Effector memory CD8-positive, alpha-beta T cell (primary cell): ENCODE measurements at regions not wholly inside any gene's neighbourhood (a gene's known extent, or its start where the extent isn't known, plus 50 kb on each side); places are given as distances from the start of the nearest gene placed in this dataset.

Experiments used
- ATAC-seq: fragments of 150-1000 bp; cut with Tn5 transposase; replicated peaks from 2 replicates; pipeline ENCODE4 v1.10.0; 2021; ENCODE audit warnings: mild to moderate bottlenecking, moderate library complexity
- DNase-seq, 3 experiments: peaks; one replicate each; pipeline ENCODE4 v3.0.0; 2021
- H3K27ac Mint-ChIP-seq, 2 donors: one replicate each; pipeline ENCODE4 v1.8.0; 2022; ENCODE audit warnings: mild to moderate bottlenecking in 2 of 2, mixed read lengths in 2 of 2, moderate library complexity in 2 of 2
- H3K27me3 Mint-ChIP-seq, 2 donors: one replicate each; pipeline ENCODE4 v1.8.0; 2022; ENCODE audit warnings: mixed read lengths in 2 of 2
- H3K36me3 Mint-ChIP-seq: one replicate; pipeline ENCODE4 v1.8.0; 2022; ENCODE audit warnings: mild to moderate bottlenecking, moderate library complexity, mixed read lengths; ENCODE audit not compliant: insufficient read depth
- H3K4me1 Mint-ChIP-seq, 2 donors: one replicate each; pipeline ENCODE4 v1.8.0; 2022; ENCODE audit warnings: low read depth in 2 of 2, mixed read lengths in 2 of 2
- H3K4me3 Mint-ChIP-seq, 2 donors: one replicate each; pipeline ENCODE4 v1.8.0; 2022; ENCODE audit warnings: mild to moderate bottlenecking in 2 of 2, mixed read lengths in 2 of 2, moderate library complexity in 2 of 2
- H3K9me3 Mint-ChIP-seq, 2 donors: one replicate each; pipeline ENCODE4 v1.8.0; 2022; ENCODE audit warnings: mixed read lengths in 2 of 2

- no peak overlapping the region for H3K27ac Mint-ChIP-seq
- H3K27me3 Mint-ChIP-seq: peaks cover 0 to 6% of the 10 kb centered on the region in 2 donors
- H3K36me3 Mint-ChIP-seq: no peaks in the 10 kb centered on the region
- no peak for DNase-seq
- ATAC-seq: no peak
- H3K4me3 Mint-ChIP-seq: no peak overlapping the region
- H3K9me3 Mint-ChIP-seq: no peaks in the 10 kb centered on the region
- no peaks in the 10 kb centered on the region for H3K4me1 Mint-ChIP-seq
These were observed 641.7 kb upstream of the ZEB2 start for GRCh38 chr2:145161656-145162055.

GRCh38 chr2:145160855-145161254, 640.9 kb upstream of the ZEB2 start:
- H3K4me1 Mint-ChIP-seq: no peaks in the 10 kb centered on the region
- peaks cover 0 to 6% of the 10 kb centered on the region in 2 donors for H3K27me3 Mint-ChIP-seq
- H3K27ac Mint-ChIP-seq: no peak overlapping the region
- H3K4me3 Mint-ChIP-seq: no peak overlapping the region
- H3K36me3 Mint-ChIP-seq: no peaks in the 10 kb centered on the region
- DNase-seq (no peak), ATAC-seq (no peak)
- H3K9me3 Mint-ChIP-seq: peaks cover 0 to 2% of the 10 kb centered on the region in 2 donors

GRCh38 chr2:145159676-145160075, 639.8 kb upstream of the ZEB2 start:
- H3K9me3 Mint-ChIP-seq: peaks cover 1 to 6% of the 10 kb centered on the region in 2 donors
- no peak for ATAC-seq
- no peaks in the 10 kb centered on the region for H3K4me1 Mint-ChIP-seq
- no peak overlapping the region for H3K27ac Mint-ChIP-seq
- H3K36me3 Mint-ChIP-seq: no peaks in the 10 kb centered on the region
- no peak for DNase-seq
- H3K4me3 Mint-ChIP-seq: no peak overlapping the region
- peaks cover 0 to 6% of the 10 kb centered on the region in 2 donors for H3K27me3 Mint-ChIP-seq

- Mint-ChIP-seq H3K9me3 (peaks cover 6% of the 10 kb centered on the region in 2 donors), H3K4me3 (no peak overlapping the region), H3K27me3 (no peaks in the 10 kb centered on the region), H3K36me3 (no peaks in the 10 kb centered on the region), H3K4me1 (no peaks in the 10 kb centered on the region), H3K27ac (no peak overlapping the region)
- DNase-seq: no peak
- ATAC-seq: no peak
These were observed 638.0 kb upstream of the ZEB2 start for GRCh38 chr2:145157741-145158591.

DNA sequence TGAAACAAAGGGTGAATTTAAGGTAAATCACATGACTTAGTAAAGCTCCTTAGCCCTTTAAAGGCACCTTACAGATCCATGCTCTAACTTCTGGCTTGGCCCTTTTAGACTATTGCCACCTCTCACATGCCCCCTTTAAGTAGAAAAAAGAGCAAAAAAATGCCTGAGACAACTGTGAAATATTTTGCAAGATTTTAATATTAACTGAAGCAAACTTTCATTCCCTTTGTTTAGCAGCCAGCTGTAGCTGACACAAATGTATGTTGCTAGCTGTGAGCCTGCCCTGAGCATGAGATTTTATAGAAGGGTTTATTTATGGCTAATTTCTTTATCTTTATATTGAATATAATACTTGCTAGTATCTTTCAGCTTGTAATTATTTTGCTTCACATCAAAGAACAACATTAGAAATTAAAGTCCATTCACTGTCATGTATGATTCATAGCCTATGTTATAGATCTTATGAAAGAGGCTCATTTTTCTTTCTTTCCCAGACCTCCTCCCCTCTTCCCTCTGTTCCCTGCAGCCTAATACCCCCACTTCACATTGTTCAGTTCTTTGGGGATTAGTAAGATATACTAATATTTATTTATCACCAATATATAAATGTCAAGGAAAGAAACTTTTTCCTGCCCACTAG, 637.2 kb upstream of the ZEB2 start:
- H3K4me3 Mint-ChIP-seq: no peak overlapping the region
- H3K36me3 Mint-ChIP-seq: no peaks in the 10 kb centered on the region
- peaks cover 6% of the 10 kb centered on the region in 2 donors for H3K9me3 Mint-ChIP-seq
- no peaks in the 10 kb centered on the region for H3K27me3 Mint-ChIP-seq
- ATAC-seq (no peak), DNase-seq (no peak)
- H3K27ac Mint-ChIP-seq: no peak overlapping the region
- H3K4me1 Mint-ChIP-seq: no peaks in the 10 kb centered on the region

GRCh38 chr2:145156199-145156598, 636.3 kb upstream of the ZEB2 start:
- peaks cover 6% of the 10 kb centered on the region in 2 donors for H3K9me3 Mint-ChIP-seq
- peaks cover 0 to 4% of the 10 kb centered on the region in 2 donors for H3K27me3 Mint-ChIP-seq
- H3K4me1 Mint-ChIP-seq: no peaks in the 10 kb centered on the region
- no peak for ATAC-seq
- DNase-seq: no peak
- H3K36me3 Mint-ChIP-seq: no peaks in the 10 kb centered on the region
- no peak overlapping the region for H3K27ac Mint-ChIP-seq
- H3K4me3 Mint-ChIP-seq: no peak overlapping the region

- peaks cover 0 to 6% of the 10 kb centered on the region in 2 donors for H3K27me3 Mint-ChIP-seq
- H3K4me1 Mint-ChIP-seq: no peaks in the 10 kb centered on the region
- H3K27ac Mint-ChIP-seq: no peak overlapping the region
- ATAC-seq (no peak), DNase-seq (no peak)
- H3K9me3 Mint-ChIP-seq: peaks cover 6% of the 10 kb centered on the region in 2 donors
- no peaks in the 10 kb centered on the region for H3K36me3 Mint-ChIP-seq
- no peak overlapping the region for H3K4me3 Mint-ChIP-seq
These were observed 635.3 kb upstream of the ZEB2 start for GRCh38 chr2:145155196-145155595.

DNA sequence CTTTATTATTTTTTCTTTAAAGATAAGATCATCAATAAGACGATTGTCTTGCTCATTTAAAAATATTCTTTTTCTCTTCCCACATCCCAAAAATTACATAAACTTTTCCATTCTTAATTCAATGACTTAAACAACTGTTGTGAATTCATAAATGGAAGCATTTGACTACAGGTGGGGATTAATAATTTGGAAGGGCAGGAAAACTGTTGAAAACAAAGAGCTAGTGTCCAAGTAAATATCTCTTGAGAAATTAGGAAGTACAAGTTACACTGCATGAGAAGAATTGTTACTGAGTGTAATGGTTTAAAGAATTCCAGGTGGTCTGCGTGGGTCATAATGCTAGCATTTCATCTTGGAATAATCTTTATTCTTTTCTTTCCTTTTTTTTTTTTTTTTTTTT, 634.8 kb upstream of the ZEB2 start:
- Mint-ChIP-seq H3K27me3 (peaks cover 0 to 6% of the 10 kb centered on the region in 2 donors), H3K9me3 (peaks cover 6% of the 10 kb centered on the region in 2 donors), H3K36me3 (no peaks in the 10 kb centered on the region), H3K4me1 (no peaks in the 10 kb centered on the region), H3K27ac (no peak overlapping the region), H3K4me3 (no peak overlapping the region)
- ATAC-seq (no peak), DNase-seq (no peak)

GRCh38 chr2:145146691-145147090, 626.8 kb upstream of the ZEB2 start:
- no peak for DNase-seq
- no peak for ATAC-seq
- H3K36me3 Mint-ChIP-seq: no peaks in the 10 kb centered on the region
- peaks cover 0 to 6% of the 10 kb centered on the region in 2 donors for H3K27me3 Mint-ChIP-seq
- no peak overlapping the region for H3K27ac Mint-ChIP-seq
- no peaks in the 10 kb centered on the region for H3K9me3 Mint-ChIP-seq
- H3K4me3 Mint-ChIP-seq: no peak overlapping the region
- H3K4me1 Mint-ChIP-seq: no peaks in the 10 kb centered on the region

DNA sequence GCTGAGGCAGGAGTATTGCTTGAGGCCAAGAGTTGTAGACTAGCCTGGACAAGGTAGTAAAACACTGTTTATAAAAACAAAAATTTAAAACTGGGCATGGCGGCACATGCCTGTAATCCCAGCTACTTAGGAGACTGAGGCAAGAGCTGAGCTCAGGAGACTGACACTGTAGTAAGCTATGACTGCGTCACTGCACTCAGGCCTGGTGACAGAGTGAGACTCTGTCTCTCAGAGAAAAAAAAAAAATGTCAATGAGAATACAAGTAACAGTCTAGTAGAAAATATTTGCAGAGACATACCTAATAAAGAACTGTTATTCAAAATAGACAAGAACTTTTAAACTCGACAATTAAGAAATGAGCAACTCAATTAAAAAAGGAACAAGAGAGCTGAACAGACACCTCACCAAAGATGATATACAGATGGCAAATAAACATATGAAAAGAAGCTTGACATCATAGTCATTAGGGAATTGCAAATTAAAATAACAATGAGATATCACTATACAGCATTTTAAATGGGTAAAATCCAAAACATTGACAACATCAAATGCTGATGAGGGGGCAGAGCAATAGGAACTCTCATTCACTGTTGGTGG, 624.3 kb upstream of the ZEB2 start:
- no peak for DNase-seq
- Mint-ChIP-seq H3K36me3 (no peaks in the 10 kb centered on the region), H3K4me3 (no peak overlapping the region), H3K27me3 (no peaks in the 10 kb centered on the region), H3K27ac (no peak overlapping the region), H3K4me1 (no peaks in the 10 kb centered on the region), H3K9me3 (no peaks in the 10 kb centered on the region)
- ATAC-seq: no peak

DNA sequence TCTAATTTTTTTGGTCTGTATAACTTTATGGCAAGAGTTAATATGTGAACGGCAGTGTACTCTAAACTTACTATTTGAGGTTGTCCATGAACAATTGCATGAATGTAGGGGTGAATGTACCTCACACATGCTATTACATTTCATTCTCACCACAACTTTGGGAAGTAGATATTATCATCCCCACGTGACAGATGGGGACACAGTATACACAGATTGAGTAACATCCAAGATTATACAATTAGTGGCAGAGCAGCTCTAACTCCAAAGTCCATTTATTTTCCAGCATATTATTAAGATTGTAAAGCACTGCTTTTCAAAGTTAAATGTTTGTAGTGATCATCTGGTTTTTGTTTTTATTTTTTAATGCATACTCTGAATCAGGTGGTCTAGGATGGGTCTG, 622.1 kb upstream of the ZEB2 start:
- H3K4me1 Mint-ChIP-seq: no peaks in the 10 kb centered on the region
- no peaks in the 10 kb centered on the region for H3K27me3 Mint-ChIP-seq
- H3K36me3 Mint-ChIP-seq: no peaks in the 10 kb centered on the region
- H3K27ac Mint-ChIP-seq: no peak overlapping the region
- H3K9me3 Mint-ChIP-seq: no peaks in the 10 kb centered on the region
- DNase-seq (no peak), ATAC-seq (no peak)
- no peak overlapping the region for H3K4me3 Mint-ChIP-seq

- Mint-ChIP-seq H3K4me1 (no peaks in the 10 kb centered on the region), H3K4me3 (no peak overlapping the region), H3K27me3 (no peaks in the 10 kb centered on the region), H3K9me3 (no peaks in the 10 kb centered on the region), H3K27ac (no peak overlapping the region), H3K36me3 (no peaks in the 10 kb centered on the region)
- DNase-seq (no peak), ATAC-seq (no peak)
These were observed 620.7 kb upstream of the ZEB2 start for GRCh38 chr2:145140658-145141057.

DNA sequence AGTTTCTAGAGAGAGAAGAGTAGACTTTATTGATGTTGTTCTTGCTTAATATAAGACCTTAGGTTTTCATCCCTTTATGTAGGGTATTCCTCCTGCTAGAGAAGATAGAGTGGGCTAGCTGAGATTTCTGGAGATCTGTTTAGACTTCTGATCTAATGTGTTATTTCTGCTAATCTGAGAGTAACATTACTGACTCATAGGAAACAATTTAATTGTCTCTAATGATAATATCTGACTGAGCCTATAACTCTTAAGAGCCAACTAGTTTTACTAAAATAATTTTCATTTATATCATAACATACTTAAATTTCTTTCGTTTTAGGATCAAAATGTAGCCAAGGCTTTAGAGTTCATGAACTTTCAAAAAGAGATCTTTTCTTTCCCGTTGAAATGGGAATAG, 618.7 kb upstream of the ZEB2 start:
- Mint-ChIP-seq H3K36me3 (no peaks in the 10 kb centered on the region), H3K27ac (no peak overlapping the region), H3K4me3 (no peak overlapping the region), H3K4me1 (no peaks in the 10 kb centered on the region), H3K9me3 (no peaks in the 10 kb centered on the region), H3K27me3 (no peaks in the 10 kb centered on the region)
- ATAC-seq (no peak), DNase-seq (no peak)

DNA sequence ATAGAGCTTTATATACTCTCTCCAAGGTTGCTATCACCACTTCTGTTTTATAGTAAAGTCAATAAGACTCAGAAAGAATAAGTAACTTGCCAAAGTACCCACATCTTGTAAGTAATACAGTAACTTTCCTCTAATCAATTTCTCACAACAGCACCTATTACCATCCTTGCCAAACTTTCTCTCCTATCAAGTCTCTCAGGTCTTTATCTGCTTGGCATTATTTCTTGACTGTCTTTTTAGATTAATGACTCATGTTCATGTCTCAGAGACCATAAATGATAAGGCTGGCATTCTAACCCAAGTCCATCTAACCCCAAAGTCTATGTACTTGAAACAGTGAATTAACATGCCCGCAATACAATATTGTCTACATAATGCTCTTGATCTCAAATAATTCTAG, 618.0 kb upstream of the ZEB2 start:
- H3K36me3 Mint-ChIP-seq: no peaks in the 10 kb centered on the region
- no peaks in the 10 kb centered on the region for H3K9me3 Mint-ChIP-seq
- H3K27ac Mint-ChIP-seq: no peak overlapping the region
- ATAC-seq (no peak), DNase-seq (no peak)
- H3K27me3 Mint-ChIP-seq: no peaks in the 10 kb centered on the region
- no peaks in the 10 kb centered on the region for H3K4me1 Mint-ChIP-seq
- no peak overlapping the region for H3K4me3 Mint-ChIP-seq
